GM21723 (cell line): ENCODE measurements at regions not wholly inside any gene's neighbourhood (a gene's known extent, or its start where the extent isn't known, plus 50 kb on each side); places are given as distances from the start of the nearest gene placed in this dataset.

Experiments used
- ATAC-seq: cut with Tn5 transposase; IDR thresholded peaks from one replicate; pipeline ENCODE4 v1.9.1; 2021; ENCODE audit warnings: mild to moderate bottlenecking, moderate library complexity; ENCODE audit not compliant: unreplicated experiment

- no peak for ATAC-seq
These were observed 58.2 kb downstream of the MEX3B start for GRCh38 chr15:81987628-81988027.

GRCh38 chr15:81983497-81983896 is 62.3 kb downstream of the MEX3B start:
- ATAC-seq = no peak

GRCh38 chr15:81982808-81983207 is 63.0 kb downstream of the MEX3B start:
- ATAC-seq = no peak

GRCh38 chr15:81981908-81982307 is 63.9 kb downstream of the MEX3B start:
- no peak for ATAC-seq

- ATAC-seq = no peak
These were observed 68.4 kb downstream of the MEX3B start for GRCh38 chr15:81977464-81977863.

GRCh38 chr15:81968691-81969090 is 77.1 kb downstream of the MEX3B start:
- ATAC-seq = no peak

- ATAC-seq = no peak
These were observed 79.2 kb downstream of the MEX3B start for GRCh38 chr15:81966631-81967030.

GRCh38 chr15:81962482-81962881 is 83.3 kb downstream of the MEX3B start:
- ATAC-seq = no peak

GRCh38 chr15:81959196-81959595 is 86.6 kb downstream of the MEX3B start:
- no peak for ATAC-seq

- no peak for ATAC-seq
These were observed 88.1 kb downstream of the MEX3B start for GRCh38 chr15:81957698-81958097.

- ATAC-seq = no peak
These were observed 90.3 kb downstream of the MEX3B start for GRCh38 chr15:81955382-81956062.

GRCh38 chr15:81954158-81954783 is 91.5 kb downstream of the MEX3B start:
- ATAC-seq = no peak

- ATAC-seq = no peak
These were observed 94.9 kb downstream of the MEX3B start for GRCh38 chr15:81950841-81951414.

GRCh38 chr15:81948751-81949150 is 97.1 kb downstream of the MEX3B start:
- ATAC-seq = no peak

GRCh38 chr15:81948222-81948621 is 97.6 kb downstream of the MEX3B start:
- no peak for ATAC-seq

- ATAC-seq = no peak
These were observed 98.3 kb downstream of the MEX3B start for GRCh38 chr15:81947548-81947947.

GRCh38 chr15:81945014-81945615 is 100.7 kb downstream of the MEX3B start:
- ATAC-seq = no peak

GRCh38 chr15:81942655-81943195 is 103.1 kb downstream of the MEX3B start:
- ATAC-seq = no peak

- ATAC-seq = no peak
These were observed 103.7 kb downstream of the MEX3B start for GRCh38 chr15:81942157-81942556.

GRCh38 chr15:81941479-81941878 is 104.3 kb downstream of the MEX3B start:
- ATAC-seq = no peak
